WI38 (cell line): ENCODE measurements at regions not wholly inside any gene's neighbourhood (a gene's known extent, or its start where the extent isn't known, plus 50 kb on each side); places are given as distances from the start of the nearest gene placed in this dataset.

ENCODE experiments used
- H3K4me3 ChIP-seq: 2 replicates; pipeline ENCODE4 v1.5.1; 2011; ENCODE audit warnings: low read depth, mild to moderate bottlenecking, control low read depth, low read length
- TF ChIP-seq, protein P1 (sequence below): IDR thresholded peaks from 2 replicates; pipeline ENCODE4 v1.5.1; 2012; ENCODE audit warnings: low read depth, mild to moderate bottlenecking, control low read depth, low read length

DNA sequence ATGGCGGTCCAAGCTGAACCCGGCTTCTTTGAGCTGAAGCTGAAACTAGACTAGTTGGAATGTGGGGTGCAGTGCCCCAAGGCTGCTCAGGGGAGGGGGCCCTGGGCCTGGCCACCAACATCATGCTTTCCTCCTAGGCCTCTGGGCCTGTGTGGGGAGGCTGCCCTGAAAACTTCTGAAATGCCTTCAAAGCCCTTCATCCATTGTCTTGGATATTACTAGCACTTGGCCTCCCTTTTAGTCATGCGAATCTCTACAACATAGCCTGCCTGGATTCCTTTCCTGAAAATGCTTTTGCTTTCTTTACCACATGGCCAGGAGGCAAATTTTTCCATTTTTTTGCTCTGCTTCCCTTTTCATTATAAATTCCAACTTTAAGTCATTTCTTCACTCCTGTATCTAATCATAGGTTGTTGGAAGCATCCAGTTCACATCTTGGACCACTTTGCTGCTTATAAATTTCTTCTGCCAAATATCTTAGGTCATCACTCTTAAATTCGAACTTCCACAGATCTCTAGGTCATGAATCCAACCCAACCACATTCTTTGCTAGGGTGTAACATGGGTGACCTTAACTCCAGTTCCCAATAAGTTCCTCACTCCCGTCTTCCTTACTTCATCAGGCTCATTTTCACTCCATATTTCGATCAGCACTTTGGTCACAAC, 103.4 kb downstream of the DDIT4L start:
- H3K4me3 ChIP-seq: no peak overlapping the region
- TF ChIP-seq, protein P1, sequence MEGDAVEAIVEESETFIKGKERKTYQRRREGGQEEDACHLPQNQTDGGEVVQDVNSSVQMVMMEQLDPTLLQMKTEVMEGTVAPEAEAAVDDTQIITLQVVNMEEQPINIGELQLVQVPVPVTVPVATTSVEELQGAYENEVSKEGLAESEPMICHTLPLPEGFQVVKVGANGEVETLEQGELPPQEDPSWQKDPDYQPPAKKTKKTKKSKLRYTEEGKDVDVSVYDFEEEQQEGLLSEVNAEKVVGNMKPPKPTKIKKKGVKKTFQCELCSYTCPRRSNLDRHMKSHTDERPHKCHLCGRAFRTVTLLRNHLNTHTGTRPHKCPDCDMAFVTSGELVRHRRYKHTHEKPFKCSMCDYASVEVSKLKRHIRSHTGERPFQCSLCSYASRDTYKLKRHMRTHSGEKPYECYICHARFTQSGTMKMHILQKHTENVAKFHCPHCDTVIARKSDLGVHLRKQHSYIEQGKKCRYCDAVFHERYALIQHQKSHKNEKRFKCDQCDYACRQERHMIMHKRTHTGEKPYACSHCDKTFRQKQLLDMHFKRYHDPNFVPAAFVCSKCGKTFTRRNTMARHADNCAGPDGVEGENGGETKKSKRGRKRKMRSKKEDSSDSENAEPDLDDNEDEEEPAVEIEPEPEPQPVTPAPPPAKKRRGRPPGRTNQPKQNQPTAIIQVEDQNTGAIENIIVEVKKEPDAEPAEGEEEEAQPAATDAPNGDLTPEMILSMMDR: no peak

DNA sequence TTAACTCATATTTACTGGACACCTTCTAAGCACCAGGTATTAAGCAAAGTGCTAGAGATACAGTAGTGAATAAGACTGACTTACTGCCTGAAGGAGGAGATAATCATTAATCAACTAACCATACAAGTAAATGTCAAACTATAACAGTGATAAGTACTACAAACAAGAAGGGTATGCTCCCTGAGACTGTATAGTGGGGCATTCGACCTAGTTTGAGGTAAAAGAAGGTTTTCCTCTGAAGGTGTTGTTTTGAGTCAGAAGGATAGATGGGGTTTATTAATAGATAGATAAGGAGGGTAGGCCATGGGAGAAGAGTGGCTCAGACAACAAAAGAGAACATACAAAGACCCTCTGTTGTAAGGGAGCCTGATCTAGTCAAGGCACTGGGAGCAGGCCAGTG, 105.4 kb downstream of the DDIT4L start:
- no peak overlapping the region for H3K4me3 ChIP-seq
- TF ChIP-seq, protein P1: no peak

DNA sequence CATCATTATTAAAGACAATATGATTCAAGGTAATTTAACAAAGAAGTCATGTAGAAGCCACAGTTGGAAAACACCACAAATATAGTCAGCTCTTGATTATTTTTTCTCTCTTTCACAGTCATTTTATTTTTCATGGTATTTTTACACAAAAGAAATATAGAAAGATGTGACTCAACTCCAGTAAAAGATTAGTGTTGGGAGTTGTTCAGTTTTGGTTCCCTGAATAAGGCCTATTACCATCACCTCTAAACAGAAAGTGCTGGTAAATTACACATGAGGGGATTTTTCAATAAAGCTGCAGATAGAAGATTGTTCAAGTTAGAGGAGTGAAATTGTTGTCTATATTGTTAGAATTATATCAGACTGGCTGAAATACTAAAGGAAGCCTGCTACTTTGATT, 107.0 kb downstream of the DDIT4L start:
- TF ChIP-seq, protein P1: no peak
- H3K4me3 ChIP-seq: no peak overlapping the region

DNA sequence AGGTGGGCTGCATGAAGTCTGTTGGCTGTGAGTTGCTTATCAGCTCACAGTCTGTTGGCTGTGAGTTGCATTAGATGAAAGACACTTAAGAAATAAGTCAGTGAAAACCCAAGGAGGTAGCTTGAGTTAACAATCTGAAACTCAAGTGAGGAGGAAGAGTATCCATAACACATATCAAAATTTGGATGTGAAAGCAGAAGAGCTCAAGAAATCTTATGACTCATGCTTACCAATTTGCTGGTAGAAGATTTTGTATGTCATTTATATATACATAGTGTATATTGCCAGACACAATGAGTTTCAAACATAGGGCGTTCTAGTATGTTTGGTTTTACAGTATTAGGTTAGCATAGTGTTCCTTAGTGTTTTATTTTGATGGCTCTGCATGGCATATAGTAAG, 107.4 kb downstream of the DDIT4L start:
- TF ChIP-seq, protein P1: no peak
- no peak overlapping the region for H3K4me3 ChIP-seq

DNA sequence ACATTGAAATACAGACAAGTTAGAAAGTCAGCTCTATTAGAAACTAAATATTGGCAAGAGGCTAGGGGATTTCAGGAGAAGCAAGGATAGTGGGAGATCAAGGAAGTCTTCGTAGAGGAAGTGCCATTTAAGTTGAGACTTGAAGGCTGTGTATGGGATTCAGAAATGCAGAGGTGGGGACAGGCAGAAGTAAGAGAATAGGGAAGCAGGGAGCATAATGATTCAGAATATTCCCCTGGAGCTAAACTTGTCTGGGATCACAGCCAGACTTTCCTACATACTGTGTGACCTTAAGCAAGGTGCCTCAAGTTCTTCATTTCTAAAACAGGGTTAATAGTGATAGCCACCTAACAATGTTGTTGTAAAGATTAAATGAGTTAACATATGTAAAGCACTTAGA, 108.8 kb downstream of the DDIT4L start:
- TF ChIP-seq, protein P1: no peak
- H3K4me3 ChIP-seq: no peak overlapping the region

DNA sequence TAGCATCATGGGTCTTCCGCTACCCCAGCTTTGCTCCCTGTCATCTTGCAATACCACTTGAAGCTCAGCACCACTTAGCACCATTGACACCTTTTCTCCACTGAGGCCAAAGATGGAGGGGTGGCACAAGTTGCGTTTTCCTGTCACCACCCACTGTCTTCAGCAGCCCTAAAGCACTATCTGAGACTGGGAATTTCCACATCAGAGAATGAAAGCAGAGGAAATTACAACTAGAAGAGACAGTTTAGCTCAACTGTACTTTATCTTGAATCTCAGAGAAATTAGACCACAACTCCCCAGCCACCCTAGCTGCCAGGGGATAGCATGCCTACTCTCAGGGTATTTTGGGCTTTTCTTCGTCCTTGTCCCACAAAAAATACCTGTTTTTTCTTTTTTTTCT, 111.0 kb downstream of the DDIT4L start:
- TF ChIP-seq, protein P1: no peak
- H3K4me3 ChIP-seq: no peak overlapping the region

DNA sequence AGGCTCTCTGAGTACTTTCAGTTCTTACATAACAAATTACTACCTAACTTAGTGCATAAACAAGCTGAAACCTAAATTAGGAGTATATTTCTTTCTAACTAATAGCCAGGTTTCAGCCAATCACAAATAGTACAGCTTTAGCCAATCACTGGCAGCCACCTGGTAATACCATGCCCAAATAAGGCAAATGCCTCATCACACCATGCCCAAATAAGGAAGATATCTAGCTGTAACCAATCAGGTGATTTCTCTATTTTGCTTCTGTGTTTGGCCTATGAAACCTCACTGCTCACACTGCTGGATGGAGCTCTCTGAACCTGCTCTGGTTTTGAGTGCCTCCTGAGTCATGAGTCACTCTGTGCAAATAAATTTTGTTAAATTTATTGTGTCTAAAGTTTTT, 113.5 kb downstream of the DDIT4L start:
- no peak overlapping the region for H3K4me3 ChIP-seq
- TF ChIP-seq, protein P1: no peak
